ENCODE measurements at regions not wholly inside any gene's neighbourhood (a gene's known extent, or its start where the extent isn't known, plus 50 kb on each side); places are given as distances from the start of the nearest gene placed in this dataset.
"Not testable (repeated sequence)": the region's sequence is repeated elsewhere in the genome, so short reads cannot be mapped to it uniquely, and the experiment has no call there.

GRCh38 chr5:63089147-63089546, 510.5 kb downstream of the LRRC70 start:
- no peak for DNase-seq (ENCODE audit: low spot score)
- Mint-ChIP-seq H3K4me3 (no peak overlapping the region), H3K27me3 (ENCODE audit: insufficient read depth, low read depth) (peaks cover 2% of the 10 kb centered on the region), H3K4me1 (no peaks in the 10 kb centered on the region), H3K9me3 (no peaks in the 10 kb centered on the region), H3K27ac (no peak overlapping the region), H3K36me3 (no peaks in the 10 kb centered on the region)
- H4K20me1 ChIP-seq (ENCODE audit: low read depth), result no peaks in the 10 kb centered on the region
- TF ChIP-seq EZH2 (IDR thresholded peaks at IDR 0.05) (no peak), CTCF (IDR thresholded peaks at IDR 0.05) (no peak), EZH2phosphoT487 (IDR thresholded peaks at IDR 0.05) (no peak)
- no peaks in the 10 kb centered on the region for H3K9me3 ChIP-seq (ENCODE audit: low read depth)
- H2AFZ ChIP-seq (replicated peaks), result no peak overlapping the region
- H3K27ac ChIP-seq, result no peak overlapping the region
- H3F3A ChIP-seq (ENCODE audit: low read depth), result no peaks in the 10 kb centered on the region
- H3K36me3 ChIP-seq, result no peaks in the 10 kb centered on the region
- H3K4me2 ChIP-seq, result no peak overlapping the region
- H3K27me3 ChIP-seq, result no peaks in the 10 kb centered on the region
- no peaks in the 10 kb centered on the region for H3K4me1 ChIP-seq
- H3K79me2 ChIP-seq (ENCODE audit: low read depth), result no peaks in the 10 kb centered on the region
- no peak overlapping the region for H3K4me3 ChIP-seq
- H3K9ac ChIP-seq, result no peak overlapping the region

DNA sequence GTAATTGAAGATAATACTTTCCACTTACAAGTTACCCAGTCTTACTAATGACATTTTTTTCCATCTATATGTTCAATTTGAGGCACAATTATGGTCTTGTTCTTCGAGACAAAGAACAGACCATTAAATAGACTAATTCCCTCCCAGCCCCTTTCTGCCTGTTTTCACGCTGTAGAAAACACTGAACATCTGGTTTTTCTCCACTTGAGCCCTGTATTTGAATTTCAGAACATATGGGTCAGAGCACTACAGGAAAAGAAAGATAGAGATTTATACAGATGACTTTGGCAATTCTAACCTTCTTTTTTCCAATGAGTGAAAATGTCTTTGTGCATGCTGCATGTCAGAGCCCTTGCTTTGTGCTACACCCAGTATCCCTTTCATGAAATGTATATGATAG, 506.9 kb downstream of the LRRC70 start:
- no peaks in the 10 kb centered on the region for H3K9me3 Mint-ChIP-seq
- Histone ChIP-seq H3K36me3 (no peaks in the 10 kb centered on the region), H3K4me2 (no peak overlapping the region), H2AFZ (replicated peaks) (no peak overlapping the region), H4K20me1 (ENCODE audit: low read depth) (no peaks in the 10 kb centered on the region), H3K4me3 (no peak overlapping the region), H3F3A (ENCODE audit: low read depth) (no peaks in the 10 kb centered on the region), H3K9me3 (ENCODE audit: low read depth) (no peaks in the 10 kb centered on the region), H3K79me2 (ENCODE audit: low read depth) (no peaks in the 10 kb centered on the region), H3K27ac (no peak overlapping the region), H3K4me1 (no peaks in the 10 kb centered on the region), H3K27me3 (no peaks in the 10 kb centered on the region), H3K9ac (no peak overlapping the region)
- no peak overlapping the region for H3K27ac Mint-ChIP-seq
- H3K4me1 Mint-ChIP-seq, result no peaks in the 10 kb centered on the region
- TF ChIP-seq EZH2 (IDR thresholded peaks at IDR 0.05), result no peak
- no peak for TF ChIP-seq EZH2phosphoT487 (IDR thresholded peaks at IDR 0.05)
- no peak for TF ChIP-seq CTCF (IDR thresholded peaks at IDR 0.05)
- H3K4me3 Mint-ChIP-seq, result no peak overlapping the region
- no peak for DNase-seq (ENCODE audit: low spot score)
- H3K27me3 Mint-ChIP-seq (ENCODE audit: insufficient read depth, low read depth), result peaks cover 4% of the 10 kb centered on the region
- no peaks in the 10 kb centered on the region for H3K36me3 Mint-ChIP-seq

GRCh38 chr5:63083689-63084088, 505.1 kb downstream of the LRRC70 start:
- not testable (repeated sequence) for H3K36me3 ChIP-seq; DNase-seq (ENCODE audit: low spot score); H4K20me1 ChIP-seq (ENCODE audit: low read depth); H3K9me3 Mint-ChIP-seq; H3K27ac Mint-ChIP-seq; H3K4me2 ChIP-seq; H3K79me2 ChIP-seq (ENCODE audit: low read depth); H3K27ac ChIP-seq; H3K27me3 ChIP-seq; H3K4me1 ChIP-seq; H3K36me3 Mint-ChIP-seq; H3K4me3 ChIP-seq; H3K9me3 ChIP-seq (ENCODE audit: low read depth); H2AFZ ChIP-seq (replicated peaks); H3F3A ChIP-seq (ENCODE audit: low read depth); H3K9ac ChIP-seq; H3K4me1 Mint-ChIP-seq; H3K4me3 Mint-ChIP-seq; H3K27me3 Mint-ChIP-seq (ENCODE audit: insufficient read depth, low read depth)

GRCh38 chr5:63081402-63081801, 502.8 kb downstream of the LRRC70 start:
- H3K27me3 ChIP-seq, result no peaks in the 10 kb centered on the region
- H3K4me3 ChIP-seq, result no peak overlapping the region
- H3K27ac ChIP-seq, result no peak overlapping the region
- Mint-ChIP-seq H3K27ac (no peak overlapping the region), H3K27me3 (ENCODE audit: insufficient read depth, low read depth) (peaks cover 2% of the 10 kb centered on the region), H3K36me3 (no peaks in the 10 kb centered on the region), H3K4me1 (no peaks in the 10 kb centered on the region), H3K9me3 (no peaks in the 10 kb centered on the region), H3K4me3 (no peak overlapping the region)
- H2AFZ ChIP-seq (replicated peaks), result no peak overlapping the region
- no peak for DNase-seq (ENCODE audit: low spot score)
- no peaks in the 10 kb centered on the region for H3K36me3 ChIP-seq
- TF ChIP-seq EZH2 (IDR thresholded peaks at IDR 0.05), result no peak
- TF ChIP-seq EZH2phosphoT487 (IDR thresholded peaks at IDR 0.05), result no peak
- no peak for TF ChIP-seq CTCF (IDR thresholded peaks at IDR 0.05)
- H3K4me1 ChIP-seq, result no peaks in the 10 kb centered on the region
- no peak overlapping the region for H3K4me2 ChIP-seq
- H3K9me3 ChIP-seq (ENCODE audit: low read depth), result no peaks in the 10 kb centered on the region
- H4K20me1 ChIP-seq (ENCODE audit: low read depth), result no peaks in the 10 kb centered on the region
- H3K79me2 ChIP-seq (ENCODE audit: low read depth), result no peaks in the 10 kb centered on the region
- no peak overlapping the region for H3K9ac ChIP-seq
- H3F3A ChIP-seq (ENCODE audit: low read depth), result no peaks in the 10 kb centered on the region
